GM06990 (cell line): ENCODE measurements at regions not wholly inside any gene's neighbourhood (a gene's known extent, or its start where the extent isn't known, plus 50 kb on each side); places are given as distances from the start of the nearest gene placed in this dataset.

Experiments
- DNase-seq: peaks from one replicate; pipeline ENCODE4 v3.0.0-alpha.2; 2011; ENCODE audit not compliant: insufficient read length; ENCODE audit errors: extremely low read depth
- H3K27me3 ChIP-seq: replicated peaks from 2 replicates; pipeline ENCODE4 v1.6.0; 2011; ENCODE audit warnings: low read length; ENCODE audit not compliant: control insufficient read depth, insufficient read depth
- H3K36me3 ChIP-seq: 2 replicates; pipeline ENCODE4 v1.5.1; 2011; ENCODE audit warnings: low read length; ENCODE audit not compliant: control insufficient read depth, insufficient read depth
- H3K4me3 ChIP-seq: replicated peaks from 2 replicates; pipeline ENCODE4 v1.5.1; 2011; ENCODE audit warnings: low read depth, mild to moderate bottlenecking, control low read depth, low read length
- TF ChIP-seq, protein P1 (sequence below): IDR thresholded peaks from 2 replicates; pipeline ENCODE4 v1.5.1; 2011; ENCODE audit warnings: low read length, control low read depth, mild to moderate bottlenecking, inconsistent platforms; ENCODE audit not compliant: insufficient read depth, poor library complexity, severe bottlenecking

GRCh38 chr3:166405465-166405864 lies 568.2 kb upstream of the BCHE start:
- H3K27me3 ChIP-seq: no peaks in the 10 kb centered on the region
- H3K36me3 ChIP-seq: no peaks in the 10 kb centered on the region
- TF ChIP-seq, protein P1, sequence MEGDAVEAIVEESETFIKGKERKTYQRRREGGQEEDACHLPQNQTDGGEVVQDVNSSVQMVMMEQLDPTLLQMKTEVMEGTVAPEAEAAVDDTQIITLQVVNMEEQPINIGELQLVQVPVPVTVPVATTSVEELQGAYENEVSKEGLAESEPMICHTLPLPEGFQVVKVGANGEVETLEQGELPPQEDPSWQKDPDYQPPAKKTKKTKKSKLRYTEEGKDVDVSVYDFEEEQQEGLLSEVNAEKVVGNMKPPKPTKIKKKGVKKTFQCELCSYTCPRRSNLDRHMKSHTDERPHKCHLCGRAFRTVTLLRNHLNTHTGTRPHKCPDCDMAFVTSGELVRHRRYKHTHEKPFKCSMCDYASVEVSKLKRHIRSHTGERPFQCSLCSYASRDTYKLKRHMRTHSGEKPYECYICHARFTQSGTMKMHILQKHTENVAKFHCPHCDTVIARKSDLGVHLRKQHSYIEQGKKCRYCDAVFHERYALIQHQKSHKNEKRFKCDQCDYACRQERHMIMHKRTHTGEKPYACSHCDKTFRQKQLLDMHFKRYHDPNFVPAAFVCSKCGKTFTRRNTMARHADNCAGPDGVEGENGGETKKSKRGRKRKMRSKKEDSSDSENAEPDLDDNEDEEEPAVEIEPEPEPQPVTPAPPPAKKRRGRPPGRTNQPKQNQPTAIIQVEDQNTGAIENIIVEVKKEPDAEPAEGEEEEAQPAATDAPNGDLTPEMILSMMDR: no peak
- no peak overlapping the region for H3K4me3 ChIP-seq
- no peak for DNase-seq

DNA sequence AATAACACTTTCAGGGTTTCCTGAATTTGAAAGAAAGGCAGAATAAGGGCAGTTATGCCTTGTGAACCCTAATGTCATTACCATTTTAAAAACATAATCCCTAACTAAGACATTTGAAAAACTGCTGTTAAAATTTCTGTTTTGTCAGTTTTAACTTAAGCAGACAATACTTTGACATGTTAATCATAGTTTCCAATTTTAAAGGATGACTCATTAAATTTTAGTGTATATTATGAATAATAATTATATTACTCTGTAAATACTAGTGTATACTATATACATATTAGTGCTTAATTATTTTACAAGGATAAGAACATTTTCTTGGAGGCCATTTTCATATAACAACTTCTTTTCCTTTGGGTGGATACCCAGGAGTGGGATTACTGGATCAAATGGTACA lies 553.1 kb upstream of the BCHE start:
- no peak for DNase-seq
- H3K36me3 ChIP-seq: no peaks in the 10 kb centered on the region
- H3K27me3 ChIP-seq: no peaks in the 10 kb centered on the region
- H3K4me3 ChIP-seq: no peak overlapping the region
- TF ChIP-seq, protein P1: no peak

- Histone ChIP-seq H3K27me3 (no peaks in the 10 kb centered on the region), H3K36me3 (no peaks in the 10 kb centered on the region), H3K4me3 (no peak overlapping the region)
- TF ChIP-seq, protein P1: no peak
- no peak for DNase-seq
Observed at GRCh38 chr3:166388321-166388720, 551.1 kb upstream of the BCHE start.

GRCh38 chr3:166372571-166373106 lies 535.4 kb upstream of the BCHE start:
- Histone ChIP-seq H3K36me3 (no peaks in the 10 kb centered on the region), H3K27me3 (no peaks in the 10 kb centered on the region), H3K4me3 (no peak overlapping the region)
- TF ChIP-seq, protein P1: no peak
- DNase-seq: no peak

DNA sequence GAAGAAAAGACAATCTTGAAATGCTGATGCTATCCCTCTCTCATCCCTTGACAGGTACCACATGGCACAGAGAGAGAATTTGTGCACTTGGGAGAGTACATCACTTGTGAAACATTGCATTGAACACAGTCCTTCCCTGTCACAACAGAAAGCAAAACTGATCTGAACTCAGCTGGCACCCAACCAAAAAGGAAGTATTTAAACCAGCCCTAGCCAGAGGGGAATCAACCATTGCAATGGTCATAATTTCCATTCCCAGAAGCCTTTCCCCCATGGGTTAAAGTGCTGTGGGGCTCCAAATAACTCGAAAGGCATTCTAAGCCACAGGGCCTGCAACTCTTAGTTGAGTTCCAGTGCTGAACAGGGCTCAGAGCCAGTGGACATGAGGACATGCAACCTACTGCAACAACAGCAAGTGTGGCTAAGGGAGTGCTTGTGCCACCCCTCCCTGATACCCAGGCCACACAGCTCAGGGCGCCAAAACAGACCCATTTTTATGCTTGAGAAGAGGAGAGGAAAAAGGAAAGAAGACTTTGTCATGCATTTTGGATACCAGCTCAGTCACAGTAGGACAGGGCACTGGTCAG lies 530.8 kb upstream of the BCHE start:
- TF ChIP-seq, protein P1: no peak

GRCh38 chr3:166362698-166363097 lies 525.5 kb upstream of the BCHE start:
- H3K4me3 ChIP-seq: no peak overlapping the region
- H3K36me3 ChIP-seq: no peaks in the 10 kb centered on the region
- no peak for DNase-seq
- no peaks in the 10 kb centered on the region for H3K27me3 ChIP-seq
- TF ChIP-seq, protein P1: no peak

More for the DNA sequence above, 530.8 kb upstream of the BCHE start:
- Histone ChIP-seq H3K4me3 (no peak overlapping the region), H3K27me3 (no peaks in the 10 kb centered on the region), H3K36me3 (no peaks in the 10 kb centered on the region)
- DNase-seq: no peak
